Tibial nerve (tissue), 4 donors: ENCODE measurements at regions not wholly inside any gene's neighbourhood (a gene's known extent, or its start where the extent isn't known, plus 50 kb on each side); places are given as distances from the start of the nearest gene placed in this dataset.

Experiments
- EP300 ChIP-seq, 2 donors: sonication (generic); formaldehyde crosslinking; IDR thresholded peaks; one replicate each; pipeline ENCODE4 v1.6.1; 2017; ENCODE audit warnings: antibody characterized with exemption in 2 of 2, mild to moderate bottlenecking in 1 of 2
- POLR2A ChIP-seq, 2 donors: fragments of 450-650 bp; IDR thresholded peaks; one replicate each; pipeline ENCODE4 v1.6.1; 2017; ENCODE audit warnings: antibody characterized with exemption in 2 of 2, mild to moderate bottlenecking in 2 of 2, moderate library complexity in 2 of 2
- TF ChIP-seq, protein P1 (sequence below), 5 experiments: fragments of 200-600 bp in 3 of 5; fragments of 450-650 bp in 2 of 5; sonication (generic) in 3 of 5; IDR thresholded peaks; one replicate each; pipeline ENCODE4 v1.5.1; 2016 to 2019; ENCODE audit warnings: antibody characterized with exemption in 5 of 5, mild to moderate bottlenecking in 3 of 5, moderate library complexity in 2 of 5

DNA sequence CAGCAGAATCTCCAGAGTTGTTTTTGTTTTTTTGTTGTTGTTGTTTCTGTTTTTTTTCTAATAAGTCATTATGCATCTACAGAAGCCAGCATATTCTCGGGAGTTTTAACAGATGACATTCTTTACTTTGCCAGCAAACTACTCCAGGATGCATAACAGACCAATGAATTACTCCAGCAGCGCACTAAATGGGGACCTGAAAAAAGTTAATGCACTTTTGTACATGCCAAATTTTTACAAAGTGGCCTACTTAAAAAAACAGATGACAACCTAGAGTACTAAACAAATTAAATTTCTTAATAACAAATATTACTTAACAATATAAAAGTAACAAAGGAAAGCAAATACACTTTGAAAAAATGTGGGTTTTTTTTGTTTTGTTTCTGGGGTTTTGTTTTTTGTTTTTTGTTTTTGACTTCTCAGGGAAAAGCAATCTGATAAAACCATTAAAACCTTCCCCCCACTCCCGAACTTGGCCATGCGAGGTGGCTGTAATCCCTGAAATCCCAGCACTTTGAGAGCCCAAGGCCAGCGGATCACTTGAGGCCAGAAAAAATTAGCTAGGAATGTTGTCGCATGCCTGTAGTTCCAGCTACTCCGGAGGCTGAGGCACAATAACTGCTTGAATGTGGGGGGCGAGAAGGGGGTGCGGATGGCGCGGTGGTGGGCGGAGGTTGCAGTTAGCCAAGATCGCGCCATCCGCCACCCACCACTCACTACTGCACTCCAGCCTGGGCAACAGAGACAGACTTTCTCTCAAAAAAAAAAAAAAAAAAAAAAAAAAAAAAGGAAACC lies 352.4 kb downstream of the CETN3 start:
- TF ChIP-seq, protein P1, sequence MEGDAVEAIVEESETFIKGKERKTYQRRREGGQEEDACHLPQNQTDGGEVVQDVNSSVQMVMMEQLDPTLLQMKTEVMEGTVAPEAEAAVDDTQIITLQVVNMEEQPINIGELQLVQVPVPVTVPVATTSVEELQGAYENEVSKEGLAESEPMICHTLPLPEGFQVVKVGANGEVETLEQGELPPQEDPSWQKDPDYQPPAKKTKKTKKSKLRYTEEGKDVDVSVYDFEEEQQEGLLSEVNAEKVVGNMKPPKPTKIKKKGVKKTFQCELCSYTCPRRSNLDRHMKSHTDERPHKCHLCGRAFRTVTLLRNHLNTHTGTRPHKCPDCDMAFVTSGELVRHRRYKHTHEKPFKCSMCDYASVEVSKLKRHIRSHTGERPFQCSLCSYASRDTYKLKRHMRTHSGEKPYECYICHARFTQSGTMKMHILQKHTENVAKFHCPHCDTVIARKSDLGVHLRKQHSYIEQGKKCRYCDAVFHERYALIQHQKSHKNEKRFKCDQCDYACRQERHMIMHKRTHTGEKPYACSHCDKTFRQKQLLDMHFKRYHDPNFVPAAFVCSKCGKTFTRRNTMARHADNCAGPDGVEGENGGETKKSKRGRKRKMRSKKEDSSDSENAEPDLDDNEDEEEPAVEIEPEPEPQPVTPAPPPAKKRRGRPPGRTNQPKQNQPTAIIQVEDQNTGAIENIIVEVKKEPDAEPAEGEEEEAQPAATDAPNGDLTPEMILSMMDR (IDR thresholded peaks at IDR 0.05), result no peak
- TF ChIP-seq EP300 (IDR thresholded peaks at IDR 0.05) (no peak), POLR2A (IDR thresholded peaks at IDR 0.05) (no peak)
